NCI-H82 (cell line): ENCODE measurements at regions not wholly inside any gene's neighbourhood (a gene's known extent, or its start where the extent isn't known, plus 50 kb on each side); places are given as distances from the start of the nearest gene placed in this dataset.
"Not testable (repeated sequence)": the region's sequence is repeated elsewhere in the genome, so short reads cannot be mapped to it uniquely, and the experiment has no call there.

Source experiments
- DNase-seq: peaks from one replicate; lab custom pipeline; 2025; lab: John Stamatoyannopoulos, UW

DNA sequence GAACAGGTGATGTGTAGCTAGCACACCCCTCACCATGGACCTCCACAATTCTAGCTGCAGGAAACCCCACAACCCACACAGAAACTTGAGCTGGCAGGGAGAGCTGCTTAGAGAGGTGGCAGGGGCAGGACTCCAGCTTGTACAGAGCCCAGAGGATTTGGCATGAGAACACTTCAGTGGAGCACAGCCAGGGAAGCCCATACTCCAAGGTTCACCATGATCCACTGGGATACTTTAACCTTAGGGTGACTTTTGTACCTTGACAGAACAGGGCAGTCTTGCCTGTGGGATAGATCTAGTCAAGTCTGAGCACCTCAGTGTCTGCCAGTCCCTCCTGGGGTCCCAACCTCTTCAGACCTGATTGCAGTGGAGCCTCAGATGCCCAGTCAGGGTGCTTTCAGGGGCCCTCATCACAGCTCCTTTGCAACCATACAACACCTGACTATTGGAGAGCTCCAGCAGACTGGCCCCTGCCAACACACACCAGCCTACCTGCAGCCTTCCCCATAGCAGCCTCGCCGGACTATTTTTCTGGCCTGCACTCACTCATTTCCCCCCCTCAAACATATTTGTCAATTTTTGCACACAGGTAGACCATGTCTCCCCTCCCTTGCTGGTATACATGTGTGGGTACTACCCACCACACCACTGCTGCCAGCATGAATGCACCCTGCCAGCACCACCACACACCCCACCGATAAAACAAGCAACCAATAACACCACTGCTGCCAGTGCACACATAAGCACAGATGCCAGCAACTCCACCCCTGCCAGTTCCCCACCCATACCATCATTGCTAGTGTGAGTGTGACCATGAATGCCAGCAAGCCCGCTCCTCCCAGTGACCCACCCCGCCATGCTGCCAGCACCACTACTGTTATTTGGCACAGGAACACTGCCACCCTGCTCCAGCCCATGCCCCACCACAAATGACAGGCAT, 56.0 kb upstream of the CDX4 start:
- no peak for DNase-seq

DNA sequence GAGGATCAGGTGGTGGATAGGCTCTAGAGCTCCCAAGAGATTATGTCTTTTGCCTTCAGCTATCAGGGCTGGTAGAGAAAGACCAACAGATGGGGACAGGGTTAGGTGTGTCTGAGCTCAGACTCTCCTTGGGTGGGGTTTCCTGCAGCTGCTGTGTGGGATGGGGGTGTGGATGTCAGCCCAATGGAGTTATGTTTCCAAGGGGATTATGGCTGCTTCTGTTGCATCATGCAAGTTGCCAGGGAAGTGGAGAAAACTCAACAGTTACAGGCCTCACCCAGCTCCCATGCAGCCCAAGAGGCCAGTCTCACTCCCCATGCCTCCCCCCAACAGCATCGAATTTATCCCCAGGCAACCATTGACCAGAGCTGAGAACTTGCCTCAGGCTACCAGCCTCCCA, 80.2 kb upstream of the CDX4 start:
- DNase-seq = no peak

DNA sequence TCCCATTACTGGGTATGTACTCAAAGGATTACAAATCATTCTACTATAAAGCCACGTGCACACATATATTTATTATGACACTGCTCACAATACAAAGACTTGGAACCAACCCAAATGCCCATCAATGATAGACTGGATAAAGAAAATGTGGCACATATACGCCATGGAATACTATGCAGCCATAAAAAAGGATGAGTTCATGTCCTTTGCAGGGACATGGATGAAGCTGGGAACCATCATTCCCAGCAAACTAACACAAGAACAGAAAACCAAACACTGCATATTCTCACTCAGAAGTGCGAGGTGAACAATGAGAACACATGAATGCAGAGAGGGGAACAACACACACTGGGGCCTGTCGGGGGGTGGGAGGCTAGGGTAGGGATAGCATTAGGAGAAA, 89.6 kb upstream of the CDX4 start:
- DNase-seq = not testable (repeated sequence)

DNA sequence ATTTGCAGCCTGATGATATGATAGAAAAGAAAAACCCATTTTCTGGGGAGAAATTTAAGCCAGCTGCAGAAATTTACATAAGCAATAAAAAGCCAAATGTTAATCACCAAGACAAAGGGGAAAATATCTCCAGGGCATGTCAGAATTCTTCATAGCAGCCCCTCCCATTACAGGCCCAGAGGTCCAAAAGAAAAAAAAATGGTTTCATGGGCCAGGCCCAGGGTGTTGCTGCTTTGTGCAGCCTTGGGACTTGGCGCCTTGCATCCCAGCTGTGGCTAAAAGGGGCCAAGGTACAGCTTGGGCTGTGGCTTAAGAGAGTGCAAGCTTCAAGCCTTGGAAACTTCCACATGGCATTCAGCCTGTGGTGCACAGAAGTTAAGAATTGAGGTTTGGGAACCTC, 97.9 kb upstream of the CDX4 start:
- no peak for DNase-seq

DNA sequence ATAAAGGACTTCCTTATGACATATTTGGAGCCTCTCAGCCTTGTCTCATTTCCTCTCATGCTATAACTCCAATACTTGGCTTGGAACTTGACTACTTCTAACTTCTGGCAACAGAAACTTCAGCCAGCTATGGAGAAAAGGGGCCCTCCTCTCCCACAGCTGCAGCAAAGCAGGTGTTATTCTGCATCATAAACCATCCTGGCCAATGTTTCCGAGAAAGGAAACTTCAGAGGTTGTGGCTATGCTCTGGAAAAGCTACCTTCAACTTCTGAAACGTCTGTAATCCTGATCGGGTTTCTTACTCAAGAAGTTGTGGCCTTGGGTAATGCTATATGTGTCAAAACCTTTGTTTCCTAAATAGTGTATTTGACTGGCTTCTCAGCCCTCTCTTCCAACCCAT, 109.5 kb upstream of the CDX4 start:
- DNase-seq = no peak

DNA sequence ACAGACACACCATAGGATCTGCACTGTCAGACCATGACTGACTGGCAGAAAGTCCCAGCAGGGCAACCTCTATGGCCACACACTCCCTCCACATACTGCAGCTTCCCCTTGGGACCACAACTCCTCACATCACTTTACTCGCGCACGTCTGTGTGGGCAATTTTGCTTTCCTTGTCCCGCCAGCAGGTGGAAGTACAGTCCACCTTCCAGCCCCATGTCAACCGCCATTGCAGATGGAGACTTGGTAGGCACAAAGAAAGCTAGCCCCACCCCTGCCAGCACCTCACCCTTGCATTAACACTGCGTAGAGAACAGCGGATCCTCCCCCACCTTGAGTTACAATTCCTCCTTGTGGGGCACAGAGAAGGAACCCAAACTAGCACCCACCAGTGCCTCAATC, 74.4 kb upstream of the NAP1L2 start:
- DNase-seq = peak; percentile 13

DNA sequence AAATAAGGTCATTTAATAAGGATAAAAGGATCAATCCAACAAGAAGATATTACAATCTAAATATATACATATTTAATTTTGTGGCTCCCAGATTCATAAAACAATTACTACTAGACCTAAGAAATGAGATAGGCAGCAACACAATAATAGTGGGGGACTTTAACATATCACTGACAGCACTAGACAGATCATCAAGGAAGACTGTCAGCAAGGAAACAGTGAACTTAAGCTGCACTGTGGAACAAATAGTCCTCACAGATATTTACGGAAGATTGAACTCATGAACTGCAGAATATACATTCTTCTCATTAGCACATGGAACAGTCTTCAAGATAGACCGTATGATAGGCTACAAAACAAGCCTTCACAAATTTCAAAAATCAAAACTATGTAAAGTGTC, 56.1 kb upstream of the NAP1L2 start:
- no peak for DNase-seq

DNA sequence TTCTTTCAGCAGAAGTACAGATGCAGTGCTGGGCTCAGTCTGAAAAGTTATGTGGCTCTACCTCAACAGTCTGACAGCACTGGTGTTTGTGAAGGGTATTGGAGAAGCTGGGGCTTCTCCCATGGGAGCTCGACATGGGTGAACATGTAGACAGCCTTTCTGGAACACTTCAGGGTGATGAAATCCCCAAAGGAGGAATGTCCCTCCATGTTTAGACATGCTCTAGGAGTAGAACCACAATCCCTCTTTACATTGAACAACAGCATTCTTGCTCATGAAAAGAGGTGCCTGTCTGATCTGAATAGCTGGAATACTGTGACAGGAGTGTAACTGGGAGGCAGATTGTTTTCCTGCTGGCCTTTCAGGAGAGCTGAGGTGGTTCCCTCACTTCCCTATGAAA, 53.8 kb upstream of the NAP1L2 start:
- DNase-seq = no peak

DNA sequence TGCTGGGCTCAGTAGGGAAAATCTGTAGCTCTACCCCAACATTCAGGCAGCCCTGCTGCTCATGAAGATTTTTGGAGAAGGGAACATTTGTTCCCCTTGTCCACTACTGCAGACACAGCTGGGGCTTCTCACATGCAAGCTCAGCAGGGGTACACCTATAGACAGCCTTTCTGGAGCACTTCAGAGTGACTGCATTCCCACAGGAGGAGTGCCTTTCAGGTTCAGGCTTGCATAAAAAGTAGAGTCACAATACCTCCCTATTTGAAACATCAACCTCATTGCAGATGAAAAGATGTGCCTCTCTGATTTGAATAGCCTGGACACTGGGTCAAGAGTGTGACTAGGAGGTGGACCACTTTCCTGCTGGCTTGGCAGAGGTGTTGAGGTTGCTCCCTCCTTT, 53.3 kb upstream of the NAP1L2 start:
- no peak for DNase-seq

DNA sequence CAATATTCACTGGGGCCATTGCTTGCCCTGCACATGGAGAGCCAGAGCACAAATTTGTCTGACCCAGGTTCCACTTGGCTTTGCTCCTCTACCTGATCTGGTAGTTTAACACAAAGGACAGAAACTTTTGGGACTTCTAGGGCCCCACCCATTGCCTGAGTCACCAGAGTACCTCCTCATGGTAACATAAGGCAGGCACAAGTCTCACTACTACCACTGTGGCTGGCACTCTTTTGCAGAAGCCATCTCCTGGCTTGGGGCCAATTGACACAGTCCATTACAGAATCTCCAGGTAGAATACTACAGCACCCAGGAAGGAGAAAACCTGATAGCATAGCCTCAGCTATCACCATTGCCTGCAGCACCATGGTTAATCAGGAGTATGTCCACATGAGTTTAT, 52.6 kb upstream of the NAP1L2 start:
- DNase-seq = no peak

DNA sequence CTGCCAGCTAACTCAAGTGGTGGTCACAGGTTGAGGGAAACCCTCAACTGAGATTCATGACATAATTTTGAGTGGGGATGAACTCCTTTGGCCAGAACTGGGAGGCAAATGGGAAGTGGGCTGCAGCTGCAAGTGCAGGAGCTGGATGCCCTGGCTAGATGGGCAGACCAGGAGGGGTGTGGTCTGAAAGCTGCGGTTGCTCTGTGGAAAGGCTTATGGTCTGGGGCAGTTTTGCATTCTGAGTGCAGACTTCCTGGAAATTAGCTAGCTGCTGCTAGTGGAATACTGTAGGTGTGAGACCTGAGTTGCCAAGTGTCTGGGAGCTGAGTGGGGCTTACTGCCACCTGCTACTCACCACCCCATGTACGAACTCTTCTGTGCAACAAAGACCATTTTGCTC, 52.1 kb upstream of the NAP1L2 start:
- no peak for DNase-seq
